ENCODE measurements at regions not wholly inside any gene's neighbourhood (a gene's known extent, or its start where the extent isn't known, plus 50 kb on each side); places are given as distances from the start of the nearest gene placed in this dataset.

DNA sequence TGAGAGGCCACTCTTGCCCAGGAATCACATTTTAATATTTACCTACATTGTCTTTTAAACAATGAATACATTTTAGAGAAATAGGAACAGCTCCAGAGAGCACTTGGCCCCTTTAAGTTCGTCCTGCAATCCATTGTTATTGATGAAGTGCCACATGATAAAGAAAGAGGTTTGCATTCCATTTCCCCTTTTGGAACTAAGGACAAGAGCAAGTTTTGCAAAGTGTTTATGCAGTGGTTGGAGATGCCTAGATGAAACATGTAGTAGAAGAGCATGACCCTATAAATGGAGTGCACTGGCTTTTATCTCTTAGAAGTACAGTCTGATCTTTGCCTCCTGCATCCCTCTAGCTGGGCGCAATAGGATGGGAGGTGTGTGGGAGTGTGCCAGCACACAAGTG is 118.7 kb upstream of the CNTNAP5 start:
- DNase-seq (no peak), ATAC-seq (no peak)
- Histone ChIP-seq H3K4me3 (no peak overlapping the region), H3K9me3 (peaks cover 30% of the 10 kb centered on the region), H3K4me1 (ENCODE audit: low read depth) (no peaks in the 10 kb centered on the region), H3K36me3 (ENCODE audit: low read depth) (no peaks in the 10 kb centered on the region)
- intact Hi-C loops (cut with DNase I, micrococcal nuclease): no loop called here
- TF ChIP-seq CTCF (IDR thresholded peaks at IDR 0.05): no peak

DNA sequence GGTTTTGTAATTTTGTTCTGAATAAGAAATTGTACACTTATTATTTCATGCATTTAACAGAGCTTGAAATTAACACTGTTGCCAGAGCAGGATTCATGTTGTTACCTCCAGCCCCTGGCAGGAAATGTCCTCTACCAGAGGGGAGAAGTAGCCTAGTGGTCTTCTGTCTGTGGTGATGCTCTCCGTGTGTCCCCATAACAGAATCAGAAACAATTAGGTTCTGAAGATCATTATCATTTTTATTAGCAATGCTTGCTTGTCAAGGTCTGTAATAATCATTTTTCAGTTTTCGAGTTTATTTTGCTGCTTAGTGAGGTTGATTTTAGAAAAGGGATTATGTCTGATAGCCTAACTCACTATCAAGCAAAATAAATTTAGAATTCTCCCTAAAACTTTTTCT is 116.6 kb upstream of the CNTNAP5 start:
- no peak overlapping the region for H3K4me3 ChIP-seq
- ATAC-seq: no peak
- no peaks in the 10 kb centered on the region for H3K4me1 ChIP-seq (ENCODE audit: low read depth)
- intact Hi-C loops (cut with DNase I, micrococcal nuclease): no loop called here
- no peak for DNase-seq
- H3K9me3 ChIP-seq: peaks cover 18% of the 10 kb centered on the region
- H3K36me3 ChIP-seq (ENCODE audit: low read depth): no peaks in the 10 kb centered on the region
- TF ChIP-seq CTCF (IDR thresholded peaks at IDR 0.05): no peak

- intact Hi-C loops (cut with DNase I, micrococcal nuclease): no loop called here
- H3K9me3 ChIP-seq: peaks cover 9% of the 10 kb centered on the region
- no peak for ATAC-seq
Measured at GRCh38 chr2:123912171-123912570, 112.9 kb upstream of the CNTNAP5 start.

GRCh38 chr2:123913143-123913735 is 111.8 kb upstream of the CNTNAP5 start:
- no peak for DNase-seq
- Histone ChIP-seq H3K4me3 (no peak overlapping the region), H3K9me3 (peaks cover 7% of the 10 kb centered on the region), H3K4me1 (ENCODE audit: low read depth) (no peaks in the 10 kb centered on the region), H3K36me3 (ENCODE audit: low read depth) (no peaks in the 10 kb centered on the region)
- ATAC-seq: no peak
- intact Hi-C loops (cut with DNase I, micrococcal nuclease): no loop called here
- no peak for TF ChIP-seq CTCF (IDR thresholded peaks at IDR 0.05)

More at GRCh38 chr2:123912171-123912570, 112.9 kb upstream of the CNTNAP5 start:
- H3K4me1 ChIP-seq (ENCODE audit: low read depth): no peaks in the 10 kb centered on the region
- H3K36me3 ChIP-seq (ENCODE audit: low read depth): no peaks in the 10 kb centered on the region
- DNase-seq: no peak
- no peak for TF ChIP-seq CTCF (IDR thresholded peaks at IDR 0.05)
- H3K4me3 ChIP-seq: no peak overlapping the region

GRCh38 chr2:123915380-123915779 is 109.7 kb upstream of the CNTNAP5 start:
- Histone ChIP-seq H3K4me1 (ENCODE audit: low read depth) (no peaks in the 10 kb centered on the region), H3K4me3 (no peak overlapping the region), H3K36me3 (ENCODE audit: low read depth) (no peaks in the 10 kb centered on the region), H3K9me3 (peaks cover 5% of the 10 kb centered on the region)
- intact Hi-C loops (cut with DNase I, micrococcal nuclease): no loop called here
- ATAC-seq: no peak
- no peak for TF ChIP-seq CTCF (IDR thresholded peaks at IDR 0.05)
- no peak for DNase-seq

- H3K4me3 ChIP-seq: no peak overlapping the region
- no peaks in the 10 kb centered on the region for H3K36me3 ChIP-seq (ENCODE audit: low read depth)
- no peak for TF ChIP-seq CTCF (IDR thresholded peaks at IDR 0.05)
- intact Hi-C loops (cut with DNase I, micrococcal nuclease): no loop called here
- H3K9me3 ChIP-seq: peaks cover 5% of the 10 kb centered on the region
- ATAC-seq (no peak), DNase-seq (no peak)
- H3K4me1 ChIP-seq (ENCODE audit: low read depth): no peaks in the 10 kb centered on the region
Measured at GRCh38 chr2:123916051-123916450, 109.0 kb upstream of the CNTNAP5 start.
